GM23248 (cell line): ENCODE measurements at regions not wholly inside any gene's neighbourhood (a gene's known extent, or its start where the extent isn't known, plus 50 kb on each side); places are given as distances from the start of the nearest gene placed in this dataset.

ENCODE experiments used
- DNase-seq: peaks from one replicate; pipeline ENCODE4 v3.0.0-alpha.2; 2015
- H2AFZ ChIP-seq: fragments of 200-600 bp; sonication (generic); 2 replicates; pipeline ENCODE4 v1.6.1; 2016; ENCODE audit warnings: antibody characterized with exemption
- H3F3A ChIP-seq: fragments of 200-600 bp; sonication (generic); 2 replicates; pipeline ENCODE4 v1.6.1; 2016; ENCODE audit warnings: mild to moderate bottlenecking, antibody characterized with exemption, mixed run types; ENCODE audit not compliant: insufficient read depth
- H3K27ac ChIP-seq: fragments of 200-600 bp; sonication (generic); 2 replicates; pipeline ENCODE4 v1.5.1; 2016; ENCODE audit warnings: mild to moderate bottlenecking
- H3K27me3 ChIP-seq: fragments of 200-600 bp; sonication (generic); replicated peaks from 2 replicates; pipeline ENCODE4 v1.6.1; 2016; ENCODE audit warnings: mild to moderate bottlenecking; ENCODE audit not compliant: insufficient read depth
- H3K36me3 ChIP-seq: fragments of 200-600 bp; sonication (generic); 2 replicates; pipeline ENCODE4 v1.6.1; 2016; ENCODE audit warnings: low read depth, mild to moderate bottlenecking
- H3K4me1 ChIP-seq: fragments of 200-600 bp; sonication (generic); 2 replicates; pipeline ENCODE4 v1.6.1; 2016; ENCODE audit warnings: mild to moderate bottlenecking; ENCODE audit not compliant: insufficient read depth
- H3K4me2 ChIP-seq: fragments of 200-600 bp; sonication (generic); one replicate; pipeline ENCODE4 v1.6.1; 2016; ENCODE audit warnings: mild to moderate bottlenecking; ENCODE audit not compliant: unreplicated experiment
- H3K4me3 ChIP-seq: fragments of 200-600 bp; sonication (generic); 2 replicates; pipeline ENCODE4 v1.5.1; 2016; ENCODE audit warnings: mild to moderate bottlenecking
- H3K79me2 ChIP-seq: fragments of 200-600 bp; sonication (generic); 2 replicates; pipeline ENCODE4 v1.6.1; 2016; ENCODE audit warnings: mild to moderate bottlenecking; ENCODE audit not compliant: insufficient read depth
- H3K9ac ChIP-seq: fragments of 200-600 bp; sonication (generic); 2 replicates; pipeline ENCODE4 v1.6.1; 2016; ENCODE audit warnings: mild to moderate bottlenecking
- H3K9me2 ChIP-seq: fragments of 200-600 bp; sonication (generic); 2 replicates; pipeline ENCODE4 v1.6.1; 2016; ENCODE audit warnings: mixed run types, mild to moderate bottlenecking, moderate library complexity; ENCODE audit not compliant: insufficient read depth
- H3K9me3 ChIP-seq: fragments of 200-600 bp; sonication (generic); one replicate; pipeline ENCODE4 v1.6.1; 2017; ENCODE audit warnings: low read depth
- H4K20me1 ChIP-seq: fragments of 200-600 bp; sonication (generic); 2 replicates; pipeline ENCODE4 v1.6.0; 2016; ENCODE audit not compliant: insufficient read depth
- EZH2 ChIP-seq: fragments of 200-600 bp; sonication (generic); IDR thresholded peaks from 2 replicates; pipeline ENCODE4 v1.6.1; 2018; ENCODE audit warnings: antibody characterized with exemption, mild to moderate bottlenecking; ENCODE audit not compliant: insufficient read depth, poor library complexity, severe bottlenecking
- EZH2phosphoT487 ChIP-seq: fragments of 200-600 bp; sonication (generic); IDR thresholded peaks from 2 replicates; pipeline ENCODE4 v1.6.1; 2018; ENCODE audit warnings: antibody characterized with exemption, moderate library complexity, mild to moderate bottlenecking, low read depth; ENCODE audit not compliant: insufficient read depth
- WGBS, 2 experiments: methylation state at CpG; one replicate each; pipeline ENCODE4 v1.1.6; 2015 to 2017; ENCODE audit warnings: low lambda C conversion rate in 2 of 2, low coverage in 1 of 2; ENCODE audit errors: missing lambda C conversion rate in 2 of 2; 5-methylcytosine and 5-hydroxymethylcytosine counted together
- in situ Hi-C: fragments of 300-500 bp; cut with MboI; formaldehyde crosslinking; loops from 2 replicates; pipeline ENCODE4 v1.15.0; 2020

DNA sequence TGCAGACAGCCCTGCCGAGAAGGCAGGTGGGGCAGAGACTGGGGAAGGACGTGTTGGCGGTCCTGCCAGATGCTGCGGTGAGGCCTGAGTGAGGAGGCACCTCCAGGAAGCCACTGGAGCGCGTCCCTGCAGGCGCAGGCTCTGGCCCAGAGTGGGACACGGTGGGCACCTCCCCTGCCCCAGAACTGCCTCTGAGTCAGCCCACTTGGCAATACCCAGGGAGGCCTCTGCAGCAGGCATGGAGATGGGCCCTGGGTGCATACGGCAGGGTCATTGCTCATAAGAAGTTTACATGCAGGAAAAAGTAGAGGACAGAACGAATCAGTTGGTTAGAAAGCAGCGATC lies 195.9 kb downstream of the TFCP2L1 start:
- H3K27me3 ChIP-seq: peaks cover 11% of the 10 kb centered on the region; the same call in 1 of the 2 replicates

DNA sequence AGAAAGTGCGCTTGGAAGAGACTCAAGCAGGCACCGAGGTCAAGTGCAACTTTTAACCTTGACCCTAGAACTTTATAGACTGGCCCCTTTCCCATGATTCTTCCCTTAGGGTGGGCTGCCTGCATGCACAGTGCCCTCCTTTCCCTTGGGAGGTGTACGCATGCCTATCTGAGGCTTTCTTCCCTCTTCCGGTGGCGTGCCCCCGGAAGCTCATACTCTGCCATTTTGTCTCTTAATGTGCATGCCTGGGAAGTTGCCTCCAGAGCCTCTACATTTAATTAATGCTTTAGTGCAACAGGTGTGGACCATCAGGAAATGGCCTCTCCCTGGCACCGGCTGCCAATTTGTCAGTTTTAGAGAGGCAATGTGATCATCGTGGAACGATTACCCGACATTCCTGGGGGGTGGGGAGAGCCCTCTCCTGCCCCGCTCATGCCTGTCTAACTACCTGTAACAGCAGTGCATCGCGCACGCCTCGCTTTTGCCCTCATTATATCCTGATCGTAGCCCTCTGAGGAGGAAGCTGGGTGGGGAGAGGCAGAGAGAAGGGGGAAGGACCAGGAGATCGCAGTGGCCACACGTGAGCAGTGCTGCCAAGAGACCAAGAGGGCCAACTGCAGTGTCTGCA lies 194.8 kb downstream of the TFCP2L1 start:
- DNase-seq: no peak
- Histone ChIP-seq H3K4me2 (no peak overlapping the region), H3K27ac (no peak overlapping the region), H3K4me3 (no peak overlapping the region), H3K79me2 (no peaks in the 10 kb centered on the region), H3K27me3 (peaks cover 5% of the 10 kb centered on the region; the same call in 1 of the 2 replicates), H3K9me3 (no peaks in the 10 kb centered on the region), H3F3A (no peaks in the 10 kb centered on the region), H3K4me1 (0 out of 2 replicates have a peak, but pooled peaks cover 6% of the 10 kb centered on the region), H3K36me3 (no peaks in the 10 kb centered on the region), H2AFZ (no peak overlapping the region), H3K9ac (no peak overlapping the region), H3K9me2 (no peaks in the 10 kb centered on the region), H4K20me1 (no peaks in the 10 kb centered on the region)
- 85 to 86% methylated on average over 18 of the region's 18 CpGs for WGBS, 2 experiments
- TF ChIP-seq EZH2 (no peak), EZH2phosphoT487 (no peak)
- in situ Hi-C loops: loop anchor here (25.0 kb wide), 2 partner anchors 622 to 753 kb away; partner anchors contain the start of gene INHBB

More for the DNA sequence above, 195.9 kb downstream of the TFCP2L1 start:
- in situ Hi-C loops: loop anchor here (25.0 kb wide), 2 partner anchors 623 to 752 kb away; partner anchors contain the start of gene INHBB
- no peaks in the 10 kb centered on the region for H3K9me2 ChIP-seq
- H3F3A ChIP-seq: no peaks in the 10 kb centered on the region
- WGBS, 2 experiments: 77% methylated on average over 11 of the region's 11 CpGs
- H3K4me3 ChIP-seq: no peak overlapping the region
- H4K20me1 ChIP-seq: no peaks in the 10 kb centered on the region
- no peaks in the 10 kb centered on the region for H3K36me3 ChIP-seq
- no peak for TF ChIP-seq EZH2
- no peak for TF ChIP-seq EZH2phosphoT487
- 0 out of 2 replicates have a peak, but pooled peaks cover 6% of the 10 kb centered on the region for H3K4me1 ChIP-seq
- H3K27ac ChIP-seq: no peak overlapping the region
- H2AFZ ChIP-seq: no peak overlapping the region
- no peak for DNase-seq
- H3K9me3 ChIP-seq: no peaks in the 10 kb centered on the region
- H3K79me2 ChIP-seq: no peaks in the 10 kb centered on the region
- no peak overlapping the region for H3K4me2 ChIP-seq
- no peak overlapping the region for H3K9ac ChIP-seq

DNA sequence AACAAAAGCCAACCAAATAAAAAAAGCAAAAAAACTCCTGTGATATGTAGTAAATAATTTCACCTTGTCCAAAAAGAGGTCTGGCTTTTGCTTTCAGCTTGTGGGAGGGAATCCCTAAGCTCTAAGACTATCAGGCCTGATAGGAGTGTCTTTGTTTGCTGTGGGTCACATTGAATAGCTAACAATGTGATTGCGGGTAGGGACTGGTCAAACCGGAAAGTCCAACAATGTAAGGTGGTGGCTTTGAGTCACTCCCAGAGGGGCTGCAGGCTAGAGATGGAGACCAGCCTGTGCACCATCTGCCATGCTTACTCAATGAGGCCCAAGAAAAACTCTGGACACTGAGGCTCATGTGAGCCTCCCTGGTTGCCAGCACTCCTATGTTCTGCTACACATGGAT lies 192.9 kb downstream of the TFCP2L1 start:
- in situ Hi-C loops: loop anchor here (25.0 kb wide), 2 partner anchors 620 to 755 kb away; partner anchors contain the start of gene INHBB
- no peaks in the 10 kb centered on the region for H3F3A ChIP-seq

DNA sequence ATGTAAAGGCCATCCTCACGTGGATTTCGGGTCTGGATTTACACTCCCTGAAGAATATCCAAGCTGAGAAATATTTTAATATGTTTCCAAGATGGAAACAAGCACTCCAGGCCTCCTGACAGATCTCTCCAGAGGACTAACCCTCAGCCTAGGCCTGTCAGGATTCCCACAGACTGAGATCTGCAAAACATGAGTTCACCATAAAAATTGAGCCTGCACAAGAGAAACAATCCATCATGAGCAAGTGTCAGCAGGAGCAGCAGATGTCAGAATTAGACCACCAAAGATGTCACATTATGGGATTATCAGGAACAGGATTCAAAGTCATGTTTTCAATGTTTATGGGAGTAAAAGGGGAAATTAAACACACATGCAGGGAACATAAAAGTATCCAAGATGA lies 191.3 kb downstream of the TFCP2L1 start:
- TF ChIP-seq EZH2phosphoT487: no peak
- no peak for TF ChIP-seq EZH2
- H3K9me3 ChIP-seq: no peaks in the 10 kb centered on the region
- no peaks in the 10 kb centered on the region for H3F3A ChIP-seq
- H3K9ac ChIP-seq: no peak overlapping the region
- H3K36me3 ChIP-seq: no peaks in the 10 kb centered on the region
- 70 to 76% methylated on average over 2 of the region's 2 CpGs for WGBS, 2 experiments
- H4K20me1 ChIP-seq: no peaks in the 10 kb centered on the region
- H3K9me2 ChIP-seq: no peaks in the 10 kb centered on the region
- in situ Hi-C loops: loop anchor here (25.0 kb wide), 2 partner anchors 619 to 756 kb away; partner anchors contain the start of gene INHBB
- no peaks in the 10 kb centered on the region; the same call in 1 of the 2 replicates for H3K27me3 ChIP-seq
- H3K79me2 ChIP-seq: no peaks in the 10 kb centered on the region
- H2AFZ ChIP-seq: no peak overlapping the region
- H3K4me2 ChIP-seq: no peak overlapping the region
- H3K4me1 ChIP-seq: 0 out of 2 replicates have a peak, but pooled peaks cover 6% of the 10 kb centered on the region
- no peak for DNase-seq
- H3K4me3 ChIP-seq: no peak overlapping the region
- H3K27ac ChIP-seq: no peak overlapping the region

More for the DNA sequence above, 192.9 kb downstream of the TFCP2L1 start:
- H2AFZ ChIP-seq: no peak overlapping the region
- no peaks in the 10 kb centered on the region for H3K9me3 ChIP-seq
- no peak for TF ChIP-seq EZH2
- TF ChIP-seq EZH2phosphoT487: no peak
- no peak overlapping the region for H3K4me3 ChIP-seq
- WGBS, 2 experiments: 96 to 100% methylated on average over 2 of the region's 2 CpGs
- no peaks in the 10 kb centered on the region for H3K36me3 ChIP-seq
- no peak overlapping the region for H3K4me2 ChIP-seq
- 0 out of 2 replicates have a peak, but pooled peaks cover 6% of the 10 kb centered on the region for H3K4me1 ChIP-seq
- no peaks in the 10 kb centered on the region for H4K20me1 ChIP-seq
- H3K27me3 ChIP-seq: peaks cover 5% of the 10 kb centered on the region; the same call in 1 of the 2 replicates
- H3K9ac ChIP-seq: no peak overlapping the region
- no peak for DNase-seq
- H3K9me2 ChIP-seq: no peaks in the 10 kb centered on the region
- H3K79me2 ChIP-seq: no peaks in the 10 kb centered on the region
- H3K27ac ChIP-seq: no peak overlapping the region
